IMR-90 (cell line): ENCODE measurements at regions not wholly inside any gene's neighbourhood (a gene's known extent, or its start where the extent isn't known, plus 50 kb on each side); places are given as distances from the start of the nearest gene placed in this dataset.

Experiments used
- ATAC-seq: fragments of 200-7000 bp; cut with Tn5 transposase; 2 replicates; pipeline ENCODE4 v1.9.1; 2020; ENCODE audit warnings: low read depth, mild to moderate bottlenecking, moderate library complexity
- BruUV-seq: library from RNA; stranded (reverse); fragments of 400-500 nt; replicated peaks from 2 replicates; lab custom pipeline; 2021; lab: Mats Ljungman, UMichigan
- CTCF ChIA-PET: fragments of 300-600 bp; formaldehyde crosslinking; extraction: SDS; loops from one replicate; lab custom pipeline; 2021; ENCODE audit warnings: antibody characterized with exemption; lab: Yijun Ruan, JAX
- POLR2A ChIA-PET: fragments of 300-600 bp; sonication (Branson Sonifier 250); formaldehyde crosslinking; loops from one replicate; lab custom pipeline; 2022; ENCODE audit warnings: antibody characterized with exemption; ENCODE audit not compliant: unreplicated experiment; lab: Charles Lee
- DNase-seq: peaks from one replicate; pipeline ENCODE4 v3.0.0; 2013
- H2AFZ ChIP-seq: replicated peaks from 2 replicates; pipeline ENCODE3; 2013; ENCODE audit warnings: low read length, mild to moderate bottlenecking; ENCODE audit not compliant: poor library complexity
- H2AK5ac ChIP-seq: 2 replicates; pipeline ENCODE4 v1.6.1; 2013; ENCODE audit warnings: low read depth, low read length, inconsistent platforms
- H2AK9ac ChIP-seq: replicated peaks from 2 replicates; pipeline ENCODE3; 2013; ENCODE audit warnings: mild to moderate bottlenecking, low read depth, low read length, moderate library complexity; ENCODE audit not compliant: poor library complexity
- H2BK120ac ChIP-seq: 2 replicates; pipeline ENCODE4 v1.6.1; 2013; ENCODE audit warnings: low read depth, low read length, inconsistent platforms
- H2BK15ac ChIP-seq: 3 replicates; pipeline ENCODE4 v1.6.1; 2013; ENCODE audit warnings: low read depth, low read length, inconsistent platforms
- H2BK20ac ChIP-seq: 2 replicates; pipeline ENCODE4 v1.6.1; 2013; ENCODE audit warnings: low read depth, mild to moderate bottlenecking, inconsistent platforms, low read length, moderate library complexity
- H2BK5ac ChIP-seq: 2 replicates; pipeline ENCODE4 v1.6.1; 2013; ENCODE audit warnings: mild to moderate bottlenecking, low read depth, low read length, inconsistent platforms; ENCODE audit not compliant: poor library complexity, severe bottlenecking
- H3K14ac ChIP-seq: replicated peaks from 2 replicates; pipeline ENCODE4 v1.6.1; 2013; ENCODE audit warnings: low read depth, low read length, inconsistent platforms
- H3K18ac ChIP-seq: 2 replicates; pipeline ENCODE4 v1.6.1; 2013; ENCODE audit warnings: low read depth, low read length, control low read depth
- H3K23ac ChIP-seq: 2 replicates; pipeline ENCODE4 v1.6.1; 2013; ENCODE audit warnings: low read depth, low read length, inconsistent platforms
- H3K27ac ChIP-seq: 2 replicates; pipeline ENCODE4 v1.5.1; 2013; ENCODE audit warnings: mild to moderate bottlenecking, control low read depth, low read length; ENCODE audit not compliant: insufficient read depth
- H3K27me3 ChIP-seq: 2 replicates; pipeline ENCODE4 v1.6.1; 2013; ENCODE audit warnings: low read length; ENCODE audit not compliant: control insufficient read depth, insufficient read depth
- H3K36me3 ChIP-seq: 2 replicates; pipeline ENCODE4 v1.6.1; 2013; ENCODE audit warnings: low read length, mixed read lengths; ENCODE audit not compliant: control insufficient read depth, insufficient read depth
- H3K4ac ChIP-seq: 2 replicates; pipeline ENCODE4 v1.6.1; 2013; ENCODE audit warnings: low read depth, low read length, inconsistent platforms
- H3K4me1 ChIP-seq: 2 replicates; pipeline ENCODE4 v1.6.1; 2013; ENCODE audit warnings: low read length, mixed read lengths; ENCODE audit not compliant: control insufficient read depth, insufficient read depth
- H3K4me2 ChIP-seq: 2 replicates; pipeline ENCODE4 v1.6.1; 2013; ENCODE audit warnings: low read depth, mild to moderate bottlenecking, control low read depth, low read length, moderate library complexity
- H3K4me3 ChIP-seq: 2 replicates; pipeline ENCODE4 v1.5.1; 2013; ENCODE audit warnings: low read depth, mild to moderate bottlenecking, control low read depth, low read length, moderate library complexity; ENCODE audit not compliant: insufficient read depth
- H3K56ac ChIP-seq: 2 replicates; pipeline ENCODE4 v1.6.1; 2013; ENCODE audit warnings: low read length, inconsistent platforms; ENCODE audit not compliant: insufficient read depth; ENCODE audit errors: extremely low read depth
- H3K79me1 ChIP-seq, 2 experiments: 2 replicates each; pipeline ENCODE4 v1.6.1; 2013; ENCODE audit warnings: low read length in 2 of 2, inconsistent platforms in 1 of 2, low read depth in 1 of 2
- H3K9ac ChIP-seq: 2 replicates; pipeline ENCODE4 v1.6.1; 2013; ENCODE audit warnings: low read depth, low read length, control low read depth
- H3K9me1 ChIP-seq: 2 replicates; pipeline ENCODE4 v1.6.1; 2013; ENCODE audit warnings: low read length, inconsistent platforms; ENCODE audit not compliant: insufficient read depth
- H3K9me3 ChIP-seq: 2 replicates; pipeline ENCODE4 v1.6.1; 2013; ENCODE audit warnings: low read length; ENCODE audit not compliant: control insufficient read depth, insufficient read depth
- H4K20me1 ChIP-seq: 2 replicates; pipeline ENCODE4 v1.6.1; 2013; ENCODE audit warnings: low read length, inconsistent platforms; ENCODE audit not compliant: insufficient read depth
- H4K5ac ChIP-seq: 2 replicates; pipeline ENCODE4 v1.6.1; 2013; ENCODE audit warnings: mild to moderate bottlenecking, low read depth, low read length, control low read depth
- H4K8ac ChIP-seq, 2 experiments: 2 replicates each; pipeline ENCODE4 v1.6.1; 2013; ENCODE audit warnings: low read depth in 2 of 2, low read length in 2 of 2, control low read depth in 1 of 2, inconsistent platforms in 1 of 2
- H4K91ac ChIP-seq: 2 replicates; pipeline ENCODE4 v1.6.1; 2013; ENCODE audit warnings: low read depth, low read length, inconsistent platforms; ENCODE audit not compliant: insufficient read depth
- BHLHE40 ChIP-seq: fragments of 150-350 bp; IDR thresholded peaks from 2 replicates; pipeline ENCODE4 v1.6.1; 2016; ENCODE audit warnings: mild to moderate bottlenecking, low read depth, low read length
- CEBPB ChIP-seq: IDR thresholded peaks from 2 replicates; pipeline ENCODE4 v1.6.1; 2012; ENCODE audit warnings: low read depth, low read length, improper control_type of control experiment
- CHD1 ChIP-seq: IDR thresholded peaks from 2 replicates; pipeline ENCODE4 v1.6.1; 2012; ENCODE audit warnings: low read depth, low read length, improper control_type of control experiment
- CTCF ChIP-seq: conservative IDR thresholded peaks from 2 replicates; pipeline ENCODE4 v1.5.1; 2012; ENCODE audit warnings: mild to moderate bottlenecking, low read depth, low read length, improper control_type of control experiment
- ELK1 ChIP-seq: fragments of 150-350 bp; IDR thresholded peaks from 2 replicates; pipeline ENCODE4 v1.6.1; 2016; ENCODE audit warnings: low read depth, mild to moderate bottlenecking, low read length, moderate library complexity, borderline replicate concordance
- FOS ChIP-seq: fragments of 150-350 bp; IDR thresholded peaks from 2 replicates; pipeline ENCODE4 v1.6.1; 2016; ENCODE audit warnings: low read depth, low read length
- MAFK ChIP-seq: IDR thresholded peaks from 2 replicates; pipeline ENCODE4 v1.6.1; 2012; ENCODE audit warnings: low read depth, low read length, improper control_type of control experiment
- MAZ ChIP-seq: IDR thresholded peaks from 2 replicates; pipeline ENCODE4 v1.6.1; 2012; ENCODE audit warnings: low read depth, mild to moderate bottlenecking, low read length, improper control_type of control experiment, moderate library complexity, borderline replicate concordance
- MXI1 ChIP-seq: IDR thresholded peaks from 2 replicates; pipeline ENCODE4 v1.6.1; 2012; ENCODE audit warnings: low read depth, mild to moderate bottlenecking, low read length, moderate library complexity, borderline replicate concordance
- NFE2L2 ChIP-seq: fragments of 150-350 bp; IDR thresholded peaks from 2 replicates; pipeline ENCODE4 v1.6.1; 2016; ENCODE audit warnings: low read depth, mild to moderate bottlenecking, low read length
- POLR2A ChIP-seq: IDR thresholded peaks from 2 replicates; pipeline ENCODE4 v1.6.1; 2012; ENCODE audit warnings: mild to moderate bottlenecking, low read depth, low read length
- RAD21 ChIP-seq: IDR thresholded peaks from 2 replicates; pipeline ENCODE4 v1.6.1; 2012; ENCODE audit warnings: low read length, improper control_type of control experiment
- RCOR1 ChIP-seq: IDR thresholded peaks from 2 replicates; pipeline ENCODE4 v1.6.1; 2012; ENCODE audit warnings: mild to moderate bottlenecking, low read length, improper control_type of control experiment; ENCODE audit not compliant: insufficient replicate concordance
- RFX5 ChIP-seq: IDR thresholded peaks from 2 replicates; pipeline ENCODE4 v1.8.0; 2012; ENCODE audit warnings: low read depth, mild to moderate bottlenecking, low read length, moderate library complexity
- SMC3 ChIP-seq: fragments of 150-350 bp; IDR thresholded peaks from 2 replicates; pipeline ENCODE4 v1.6.1; 2016; ENCODE audit warnings: low read depth, mild to moderate bottlenecking, antibody characterized with exemption, low read length, moderate library complexity
- USF2 ChIP-seq: fragments of 150-350 bp; IDR thresholded peaks from 2 replicates; pipeline ENCODE4 v1.6.1; 2017; ENCODE audit warnings: mild to moderate bottlenecking, antibody characterized with exemption, low read length, low read depth
- WGBS, 2 experiments: methylation state at CpG; one replicate each; pipeline versions ENCODE4 v1.1.5 to v1.1.7; 2013; ENCODE audit warnings: missing lambda C conversion rate in 2 of 2; ENCODE audit not compliant: insufficient read length in 1 of 2; ENCODE audit errors: extremely low coverage in 2 of 2; 5-methylcytosine and 5-hydroxymethylcytosine counted together
- dilution Hi-C: fragments of 300-500 bp; cut with HindIII; formaldehyde crosslinking; loops from one replicate; pipeline ENCODE4 v1.14.3; 2018; ENCODE audit warnings: low sequenced_read_pairs; ENCODE audit not compliant: unreplicated experiment
- in situ Hi-C: fragments of 300-500 bp; cut with MboI; formaldehyde crosslinking; loops from 3 replicates; pipeline ENCODE4 v1.14.3; 2019; ENCODE audit warnings: low sequenced_read_pairs, inconsistent platforms, mixed read lengths
- intact Hi-C: fragments of 100-400 bp; cut with micrococcal nuclease; formaldehyde crosslinking; loops from 2 replicates; pipeline ENCODE4 v1.10.0; 2022

- H2AK9ac ChIP-seq = no peak overlapping the region
- ChIA-PET CTCF (no interaction called here), POLR2A (no interaction called here)
- peak overlapping the region in 1 of 2 experiments; percentile 75; a peak in 1 of 4 replicates for H4K8ac ChIP-seq
- no peak overlapping the region for H3K14ac ChIP-seq
- no peaks in the 10 kb centered on the region for H3K79me1 ChIP-seq
- H3K4me3 ChIP-seq = no peak overlapping the region
- H2AFZ ChIP-seq = no peak overlapping the region
- no peak overlapping the region; the same call in 1 of the 2 replicates for H4K5ac ChIP-seq
- H3K27me3 ChIP-seq = no peaks in the 10 kb centered on the region
- no peak for TF ChIP-seq NFE2L2
- no peak for TF ChIP-seq MXI1
- TF ChIP-seq MAFK = no peak
- TF ChIP-seq USF2 = no peak
- no peak for TF ChIP-seq POLR2A
- no peak for TF ChIP-seq FOS
- no peak for TF ChIP-seq RAD21
- no peak for TF ChIP-seq RCOR1
- TF ChIP-seq CEBPB = no peak
- no peak for TF ChIP-seq CTCF
- TF ChIP-seq CHD1 = no peak
- TF ChIP-seq RFX5 = no peak
- no peak for TF ChIP-seq MAZ
- no peak for TF ChIP-seq SMC3
- TF ChIP-seq ELK1 = no peak
- no peak for TF ChIP-seq BHLHE40
- H2BK20ac ChIP-seq = peak overlapping the region; percentile 24; the same call in 1 of the 2 replicates
- DNase-seq (peak; percentile 21), ATAC-seq (peak; percentile 40)
- H2BK5ac ChIP-seq = peak overlapping the region; percentile 49
- H2BK15ac ChIP-seq = peak overlapping the region; percentile 46; the same call in 1 of the 3 replicates
- H3K56ac ChIP-seq = no peak overlapping the region
- peak overlapping the region; percentile 40; the same call in 1 of the 2 replicates for H3K4me2 ChIP-seq
- H3K4ac ChIP-seq = no peak overlapping the region
- H3K9me3 ChIP-seq = no peaks in the 10 kb centered on the region
- dilution Hi-C loops = no loop called here
- 0 out of 2 replicates have a peak overlapping the region, but pooled peaks have one; percentile 37 for H3K27ac ChIP-seq
- no peaks in the 10 kb centered on the region for H3K36me3 ChIP-seq
- no TSS peak for BruUV-seq
- in situ Hi-C loops = no loop called here
- no peak overlapping the region for H4K91ac ChIP-seq
- WGBS, 2 experiments = 100% methylated on average over 1 of the region's 2 CpGs; no CpG with 5 or more reads in 1 of the 2 experiments
- peak overlapping the region; percentile 47; the same call in 1 of the 2 replicates for H2BK120ac ChIP-seq
- no peak overlapping the region for H2AK5ac ChIP-seq
- no peak overlapping the region for H3K9ac ChIP-seq
- intact Hi-C loops = no loop called here
- no peaks in the 10 kb centered on the region for H4K20me1 ChIP-seq
- H3K4me1 ChIP-seq = peaks cover 2% of the 10 kb centered on the region; the same call in 1 of the 2 replicates
- H3K18ac ChIP-seq = peak overlapping the region; percentile 72; the same call in 1 of the 2 replicates
- H3K23ac ChIP-seq = no peak overlapping the region
- H3K9me1 ChIP-seq = no peaks in the 10 kb centered on the region
These were observed 105.1 kb downstream of the OXSM start for GRCh38 chr3:25895031-25895430.
